22Rv1 (cell line): ENCODE measurements at regions not wholly inside any gene's neighbourhood (a gene's known extent, or its start where the extent isn't known, plus 50 kb on each side); places are given as distances from the start of the nearest gene placed in this dataset.

Source experiments
- H3K27ac ChIP-seq: fragments of 450-650 bp; 2 replicates; pipeline ENCODE4 v1.5.1; 2017
- CTCF ChIP-seq: fragments of 450-650 bp; IDR thresholded peaks from 2 replicates; pipeline ENCODE4 v1.5.1; 2017; ENCODE audit warnings: mild to moderate bottlenecking
- ZFX ChIP-seq: fragments of 450-650 bp; IDR thresholded peaks from 2 replicates; pipeline ENCODE4 v1.6.1; 2017; ENCODE audit warnings: antibody characterized with exemption, borderline replicate concordance

DNA sequence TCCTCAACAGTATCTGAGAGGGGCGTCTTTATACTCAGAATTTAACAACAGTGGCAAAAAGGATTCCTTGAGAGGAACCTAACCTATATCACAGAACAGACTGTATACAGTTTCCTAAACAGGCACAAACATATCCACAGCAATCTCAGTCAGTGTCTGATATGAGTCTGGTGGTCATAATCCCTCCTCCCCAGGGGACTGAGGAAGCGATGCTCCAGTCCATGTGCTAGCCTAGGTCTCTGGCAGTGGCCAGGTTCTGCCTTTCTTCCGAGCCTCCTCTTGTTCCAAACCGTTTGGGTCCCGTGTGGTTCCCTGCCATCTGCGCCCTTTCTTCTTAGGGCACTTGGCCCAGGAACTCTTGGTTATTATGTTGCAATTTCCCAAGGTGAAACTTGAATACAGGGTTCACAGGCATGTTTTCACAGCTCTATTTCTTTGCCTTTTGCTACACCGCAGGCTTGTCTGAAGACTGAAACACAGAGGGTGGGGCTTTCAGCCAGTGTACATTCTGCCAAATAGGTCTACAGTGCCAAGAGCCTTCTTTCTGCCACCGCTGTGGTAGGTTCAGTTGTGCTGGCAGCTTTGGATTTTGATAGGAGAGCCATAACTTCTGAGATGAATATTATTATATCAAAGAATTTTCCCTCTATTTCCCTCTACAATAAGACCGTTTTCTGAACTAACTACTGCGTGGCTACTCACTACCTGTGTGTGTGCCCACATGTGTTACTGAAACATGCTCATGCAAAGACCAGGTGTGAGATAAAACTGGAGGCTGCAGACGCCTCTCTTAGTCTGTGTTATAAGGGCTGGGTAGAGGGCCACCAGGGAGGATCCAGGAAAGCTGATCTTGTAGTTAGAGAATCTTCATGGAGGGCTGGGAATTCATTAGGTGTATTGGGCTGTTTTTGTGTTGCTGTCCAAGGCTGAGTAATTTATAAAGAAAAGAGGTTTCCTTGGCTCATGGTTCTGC lies 75.0 kb upstream of the HAAO start:
- no peak overlapping the region for H3K27ac ChIP-seq
- no peak for TF ChIP-seq ZFX
- TF ChIP-seq CTCF, result no peak

DNA sequence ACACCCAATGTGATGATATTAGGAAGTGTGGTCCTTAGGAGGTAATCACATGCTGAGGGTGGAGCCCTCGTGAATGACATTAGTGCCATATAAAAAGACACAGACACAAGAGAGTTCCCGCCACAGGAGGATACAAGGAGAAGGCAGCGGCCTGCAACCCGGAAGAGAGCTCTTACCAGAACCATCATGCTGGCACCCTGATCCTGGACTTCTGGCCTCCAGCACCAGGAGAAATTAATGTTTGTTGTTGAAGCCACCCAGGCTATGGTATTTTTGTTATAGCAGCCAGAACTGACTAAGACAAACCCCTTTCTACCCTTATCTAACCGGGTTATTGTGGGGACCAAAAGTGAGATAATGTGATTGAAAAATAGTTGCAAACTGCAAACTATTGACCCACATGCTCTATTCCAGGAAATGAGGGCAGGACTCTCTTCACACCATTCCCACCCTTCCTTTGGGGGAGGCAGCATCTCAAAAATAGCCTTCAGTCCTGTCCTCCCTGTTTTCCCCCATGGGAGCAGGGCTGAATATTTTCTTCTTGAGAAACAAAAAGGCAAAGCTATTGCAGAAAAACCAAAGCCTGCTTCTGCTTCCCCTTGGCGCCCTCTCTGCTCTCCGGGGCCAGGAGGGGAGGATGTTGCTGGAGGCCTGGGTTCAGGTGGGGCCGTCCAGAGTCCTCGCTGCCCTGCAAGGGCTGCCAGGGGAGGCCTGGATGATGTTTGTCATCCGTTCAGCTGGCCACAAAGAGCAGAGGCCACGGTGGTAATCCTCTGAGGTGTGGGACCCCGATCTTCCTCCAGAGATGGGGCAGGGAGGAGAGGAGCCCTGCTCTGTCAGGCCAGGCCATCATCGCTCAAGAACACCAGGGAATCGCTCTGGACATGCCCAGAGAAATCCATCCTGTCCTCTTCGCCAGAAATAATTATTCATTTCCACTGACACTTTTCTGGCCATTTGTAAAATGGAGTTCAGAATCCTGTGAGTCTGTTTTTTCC lies 73.8 kb upstream of the HAAO start:
- no peak overlapping the region for H3K27ac ChIP-seq
- TF ChIP-seq CTCF (no peak), ZFX (no peak)

DNA sequence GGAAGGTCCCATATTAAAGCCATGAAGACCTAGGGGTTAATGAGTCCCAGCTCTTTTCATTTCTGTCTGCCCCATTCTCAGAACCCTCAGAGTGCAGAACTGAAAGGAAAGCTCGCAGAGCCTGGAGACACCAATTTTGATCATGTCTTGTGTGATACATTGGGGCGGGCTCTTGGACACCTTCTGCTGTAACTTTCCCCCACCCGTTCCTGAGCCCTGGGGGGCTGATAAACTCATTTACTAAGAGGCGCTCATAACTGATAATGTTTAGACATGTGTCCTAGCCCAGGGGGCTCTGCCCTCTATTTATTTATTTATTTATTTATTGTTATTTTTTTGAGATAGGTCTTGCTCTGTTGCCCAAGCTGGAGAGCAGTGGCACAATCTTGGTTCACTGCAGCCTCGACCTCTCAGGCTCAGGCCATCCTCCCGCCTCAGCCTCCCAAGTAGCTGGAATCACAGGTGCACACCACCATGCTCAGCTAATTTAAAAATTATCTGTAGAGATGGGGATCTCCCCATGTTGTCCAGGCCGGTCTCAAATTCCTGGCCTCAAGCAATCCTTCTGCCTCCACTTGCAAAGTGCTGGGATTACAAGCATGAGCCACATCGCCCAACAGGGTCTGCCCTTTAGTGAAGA lies 72.4 kb upstream of the HAAO start:
- no peak overlapping the region for H3K27ac ChIP-seq
- no peak for TF ChIP-seq ZFX
- no peak for TF ChIP-seq CTCF

DNA sequence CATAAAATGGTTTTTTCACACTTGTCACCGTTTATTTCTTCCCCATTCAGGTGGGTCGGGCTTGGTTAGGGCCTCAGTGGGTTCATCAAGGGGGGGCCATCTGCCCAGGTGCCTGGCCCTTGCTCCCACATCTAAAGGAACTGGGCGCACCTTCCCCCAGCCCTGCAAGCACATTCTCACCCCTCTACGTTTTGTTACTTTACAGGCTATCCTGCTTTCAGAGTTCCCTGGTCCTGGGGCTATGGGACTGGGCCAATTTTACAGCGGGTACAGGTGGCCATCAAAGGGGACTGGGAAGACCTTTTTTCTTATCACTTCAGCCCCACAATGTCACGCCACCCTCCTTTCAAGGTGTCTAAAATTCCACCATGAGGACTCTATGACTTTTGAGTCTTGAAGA lies 71.8 kb upstream of the HAAO start:
- TF ChIP-seq CTCF (no peak), ZFX (no peak)
- no peak overlapping the region for H3K27ac ChIP-seq

GRCh38 chr2:42863751-42864150 lies 71.4 kb upstream of the HAAO start:
- no peak overlapping the region for H3K27ac ChIP-seq
- no peak for TF ChIP-seq ZFX
- TF ChIP-seq CTCF, result no peak

GRCh38 chr2:42863320-42863719 lies 70.9 kb upstream of the HAAO start:
- no peak overlapping the region for H3K27ac ChIP-seq
- no peak for TF ChIP-seq ZFX
- no peak for TF ChIP-seq CTCF
